GM23338 (cell line): ENCODE measurements at regions not wholly inside any gene's neighbourhood (a gene's known extent, or its start where the extent isn't known, plus 50 kb on each side); places are given as distances from the start of the nearest gene placed in this dataset.

ENCODE experiments used
- EZH2 ChIP-seq: fragments of 200-600 bp; sonication (generic); IDR thresholded peaks from one replicate; pipeline ENCODE4 v1.8.0; 2017; ENCODE audit warnings: antibody characterized with exemption, mild to moderate bottlenecking, low read depth; ENCODE audit not compliant: unreplicated experiment
- TF ChIP-seq, protein P1 (sequence below), 2 experiments: fragments of 200-600 bp in 1 of 2; sonication (generic) in 1 of 2; conservative IDR thresholded peaks; 2 replicates each; pipeline versions ENCODE4 v1.5.1 to v1.6.1; 2016 to 2017; ENCODE audit warnings: antibody characterized with exemption in 2 of 2, low read depth in 2 of 2, mild to moderate bottlenecking in 2 of 2, moderate library complexity in 1 of 2
- TF ChIP-seq, protein P2 (sequence below): IDR thresholded peaks from one replicate; pipeline ENCODE4 v1.6.1; 2018; ENCODE audit warnings: antibody characterized with exemption; ENCODE audit not compliant: unreplicated experiment

DNA sequence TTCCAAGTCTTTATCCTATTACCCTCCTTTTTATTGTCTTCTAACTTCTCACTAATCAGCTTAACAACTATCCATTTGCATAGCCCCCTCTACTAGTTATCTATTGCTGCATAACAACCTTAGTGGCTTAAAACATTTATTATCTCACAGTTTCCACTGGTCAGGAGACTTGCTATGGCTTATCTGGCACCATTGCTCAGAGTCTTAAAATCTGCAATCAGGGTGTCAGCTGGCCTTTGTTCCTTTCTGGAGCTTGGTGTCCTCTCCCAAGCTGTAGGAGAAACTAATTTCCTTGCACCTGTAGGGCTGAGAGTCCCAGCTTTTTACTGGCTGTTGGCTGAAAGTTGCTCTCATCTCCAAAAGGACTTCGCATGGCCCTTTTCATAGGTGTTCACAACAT lies 137.0 kb upstream of the SMIM31 start:
- TF ChIP-seq EZH2 = no peak
- TF ChIP-seq, protein P1, sequence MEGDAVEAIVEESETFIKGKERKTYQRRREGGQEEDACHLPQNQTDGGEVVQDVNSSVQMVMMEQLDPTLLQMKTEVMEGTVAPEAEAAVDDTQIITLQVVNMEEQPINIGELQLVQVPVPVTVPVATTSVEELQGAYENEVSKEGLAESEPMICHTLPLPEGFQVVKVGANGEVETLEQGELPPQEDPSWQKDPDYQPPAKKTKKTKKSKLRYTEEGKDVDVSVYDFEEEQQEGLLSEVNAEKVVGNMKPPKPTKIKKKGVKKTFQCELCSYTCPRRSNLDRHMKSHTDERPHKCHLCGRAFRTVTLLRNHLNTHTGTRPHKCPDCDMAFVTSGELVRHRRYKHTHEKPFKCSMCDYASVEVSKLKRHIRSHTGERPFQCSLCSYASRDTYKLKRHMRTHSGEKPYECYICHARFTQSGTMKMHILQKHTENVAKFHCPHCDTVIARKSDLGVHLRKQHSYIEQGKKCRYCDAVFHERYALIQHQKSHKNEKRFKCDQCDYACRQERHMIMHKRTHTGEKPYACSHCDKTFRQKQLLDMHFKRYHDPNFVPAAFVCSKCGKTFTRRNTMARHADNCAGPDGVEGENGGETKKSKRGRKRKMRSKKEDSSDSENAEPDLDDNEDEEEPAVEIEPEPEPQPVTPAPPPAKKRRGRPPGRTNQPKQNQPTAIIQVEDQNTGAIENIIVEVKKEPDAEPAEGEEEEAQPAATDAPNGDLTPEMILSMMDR (conservative IDR thresholded peaks at IDR 0.05; ENCODE audit: low read depth in 2 of 2) = no peak
- TF ChIP-seq, protein P2, sequence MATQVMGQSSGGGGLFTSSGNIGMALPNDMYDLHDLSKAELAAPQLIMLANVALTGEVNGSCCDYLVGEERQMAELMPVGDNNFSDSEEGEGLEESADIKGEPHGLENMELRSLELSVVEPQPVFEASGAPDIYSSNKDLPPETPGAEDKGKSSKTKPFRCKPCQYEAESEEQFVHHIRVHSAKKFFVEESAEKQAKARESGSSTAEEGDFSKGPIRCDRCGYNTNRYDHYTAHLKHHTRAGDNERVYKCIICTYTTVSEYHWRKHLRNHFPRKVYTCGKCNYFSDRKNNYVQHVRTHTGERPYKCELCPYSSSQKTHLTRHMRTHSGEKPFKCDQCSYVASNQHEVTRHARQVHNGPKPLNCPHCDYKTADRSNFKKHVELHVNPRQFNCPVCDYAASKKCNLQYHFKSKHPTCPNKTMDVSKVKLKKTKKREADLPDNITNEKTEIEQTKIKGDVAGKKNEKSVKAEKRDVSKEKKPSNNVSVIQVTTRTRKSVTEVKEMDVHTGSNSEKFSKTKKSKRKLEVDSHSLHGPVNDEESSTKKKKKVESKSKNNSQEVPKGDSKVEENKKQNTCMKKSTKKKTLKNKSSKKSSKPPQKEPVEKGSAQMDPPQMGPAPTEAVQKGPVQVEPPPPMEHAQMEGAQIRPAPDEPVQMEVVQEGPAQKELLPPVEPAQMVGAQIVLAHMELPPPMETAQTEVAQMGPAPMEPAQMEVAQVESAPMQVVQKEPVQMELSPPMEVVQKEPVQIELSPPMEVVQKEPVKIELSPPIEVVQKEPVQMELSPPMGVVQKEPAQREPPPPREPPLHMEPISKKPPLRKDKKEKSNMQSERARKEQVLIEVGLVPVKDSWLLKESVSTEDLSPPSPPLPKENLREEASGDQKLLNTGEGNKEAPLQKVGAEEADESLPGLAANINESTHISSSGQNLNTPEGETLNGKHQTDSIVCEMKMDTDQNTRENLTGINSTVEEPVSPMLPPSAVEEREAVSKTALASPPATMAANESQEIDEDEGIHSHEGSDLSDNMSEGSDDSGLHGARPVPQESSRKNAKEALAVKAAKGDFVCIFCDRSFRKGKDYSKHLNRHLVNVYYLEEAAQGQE = no peak
